Activated CD4-positive, alpha-beta T cell treated with anti-CD3 and anti-CD28 coated beads, Interleukin-2, amount 50 U/mL, for 24 hours (primary cell): ENCODE measurements at regions not wholly inside any gene's neighbourhood (a gene's known extent, or its start where the extent isn't known, plus 50 kb on each side); places are given as distances from the start of the nearest gene placed in this dataset.
"Not testable (repeated sequence)": the region's sequence is repeated elsewhere in the genome, so short reads cannot be mapped to it uniquely, and the experiment has no call there.

Experiments
- DNase-seq, 2 donors: peaks; one replicate each; pipeline ENCODE4 v3.0.0-alpha.2; 2020; ENCODE audit warnings: low read depth in 1 of 2, low spot score in 1 of 2

DNA sequence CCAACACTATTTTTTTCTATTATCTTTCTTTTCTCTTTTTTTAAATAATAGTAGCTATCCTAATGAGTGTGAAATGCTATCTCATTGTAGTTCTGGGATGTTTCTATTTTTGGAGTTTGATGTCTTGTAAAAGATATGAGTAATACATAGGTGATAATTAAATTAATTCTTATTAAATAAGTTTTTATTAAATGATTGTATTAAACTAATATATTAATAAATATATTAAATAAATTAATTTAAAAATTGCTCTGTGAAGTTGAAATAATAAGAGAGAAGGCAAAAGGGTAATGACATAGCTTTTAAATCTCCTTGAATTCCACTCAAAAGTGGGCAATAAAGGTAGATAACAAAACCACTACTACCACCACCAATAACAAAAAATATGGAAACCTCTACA, 230.2 kb upstream of the SSTR1 start:
- DNase-seq: no peak

DNA sequence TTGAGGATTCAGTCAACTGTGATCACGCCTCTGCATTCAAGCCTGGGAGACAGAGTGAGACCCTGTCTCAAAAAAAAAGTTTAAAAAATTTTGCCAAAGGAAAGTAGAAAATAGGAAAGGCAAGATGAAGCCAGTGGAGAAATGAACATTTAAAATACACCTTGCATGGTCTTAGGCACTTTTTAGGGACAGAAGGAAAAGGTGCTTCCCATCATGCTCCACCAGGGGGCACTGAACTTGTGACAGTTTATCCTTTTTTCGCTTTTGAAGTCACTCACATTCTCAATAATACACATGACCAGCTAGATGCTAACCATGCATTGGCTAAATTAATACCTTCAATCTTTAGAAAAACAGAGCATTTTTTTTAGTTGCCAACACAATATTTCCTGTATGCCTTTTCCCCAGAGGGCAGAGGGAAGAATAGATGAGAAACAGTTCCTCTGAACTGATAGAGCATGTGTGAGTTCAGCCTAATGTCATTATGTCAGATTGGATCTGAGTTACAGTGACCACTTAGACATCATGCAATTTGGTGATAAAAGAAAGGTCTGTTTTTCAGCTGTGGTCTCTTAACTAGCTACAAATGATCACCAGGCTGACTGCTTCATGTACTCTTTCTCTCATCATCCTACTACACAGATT, 221.8 kb upstream of the SSTR1 start:
- DNase-seq: peak in 1 of 2 donors; percentile 28

DNA sequence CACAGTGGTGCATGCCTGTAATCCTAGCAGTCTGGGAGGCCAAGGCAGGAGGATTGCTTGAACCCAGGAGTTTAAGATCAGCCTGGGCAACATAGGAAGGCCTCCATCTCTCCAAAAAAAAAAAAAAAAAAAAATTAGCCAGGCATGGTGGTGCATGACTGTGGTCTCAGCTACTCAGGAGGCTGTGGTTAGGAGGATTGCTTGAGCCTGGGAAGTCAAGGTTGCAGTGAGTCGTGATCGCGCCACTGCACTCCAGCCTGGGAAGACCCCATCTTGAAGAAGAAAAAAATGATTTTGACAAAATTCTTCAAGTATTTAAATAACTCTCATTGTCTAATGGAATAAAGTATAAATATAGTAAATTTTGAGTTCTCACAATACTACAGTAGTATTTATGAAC, 219.2 kb upstream of the SSTR1 start:
- no peak for DNase-seq

DNA sequence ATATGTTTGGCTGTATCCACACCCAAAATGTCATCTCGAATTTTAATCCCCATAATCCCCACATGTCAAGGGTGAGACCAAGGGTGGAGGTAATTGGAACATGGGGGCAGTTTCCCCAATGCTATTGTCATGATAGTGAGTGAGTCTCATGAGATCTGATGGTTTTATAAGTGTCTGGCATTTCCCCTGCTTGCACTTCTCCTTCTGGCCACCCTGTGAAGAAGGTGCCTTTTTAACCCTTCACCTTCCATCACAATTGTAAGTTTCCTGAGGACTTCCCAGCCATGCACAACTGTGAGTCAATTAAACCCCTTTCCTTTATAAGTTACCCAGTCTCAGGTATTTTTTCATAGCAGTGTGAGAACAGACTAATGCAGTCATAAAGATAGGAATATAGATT, 216.7 kb upstream of the SSTR1 start:
- no peak for DNase-seq

DNA sequence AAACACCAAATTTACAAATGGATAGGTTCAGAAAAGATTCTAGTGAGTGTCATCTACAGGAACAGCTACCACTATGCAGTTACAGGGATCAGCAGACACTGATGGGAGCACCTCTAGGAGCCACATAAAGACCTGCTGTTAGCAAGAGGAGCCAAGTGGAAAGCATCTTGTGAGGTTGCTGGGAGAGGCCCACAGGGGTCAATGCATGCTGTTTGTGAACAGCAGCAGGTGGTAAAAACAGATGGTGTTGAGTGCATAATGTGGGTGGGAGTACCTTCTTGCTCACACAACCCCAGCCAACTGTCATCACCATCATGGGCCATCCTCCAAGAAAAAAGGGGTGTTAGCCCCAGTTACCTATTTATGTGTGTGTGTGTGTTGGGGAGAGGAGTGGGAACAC, 215.2 kb upstream of the SSTR1 start:
- DNase-seq: no peak

DNA sequence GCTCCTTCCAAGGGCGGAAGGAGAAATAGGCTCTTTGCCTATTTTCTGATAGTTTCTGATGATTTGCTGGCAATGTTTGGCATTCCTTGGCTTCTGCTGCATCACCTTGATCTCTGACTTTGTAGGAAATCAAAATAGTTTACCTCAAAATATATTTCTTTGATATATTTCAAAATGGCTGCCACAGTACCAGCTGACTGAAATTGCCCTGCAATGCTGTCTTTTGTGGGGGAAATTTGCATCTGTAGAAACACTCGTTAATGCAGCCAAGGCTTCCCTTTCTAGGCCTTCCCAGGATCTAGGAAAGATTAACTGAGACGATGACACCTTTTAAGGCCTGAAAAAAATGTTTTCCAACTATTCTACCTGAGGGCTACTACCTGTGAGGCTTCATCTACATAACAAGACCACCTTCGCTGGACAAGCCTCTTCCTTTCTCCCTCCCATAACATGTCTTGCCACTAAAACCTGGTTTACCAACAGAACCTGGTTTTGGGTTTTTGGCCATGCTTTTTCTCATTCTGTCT, 212.8 kb upstream of the SSTR1 start:
- no peak for DNase-seq

DNA sequence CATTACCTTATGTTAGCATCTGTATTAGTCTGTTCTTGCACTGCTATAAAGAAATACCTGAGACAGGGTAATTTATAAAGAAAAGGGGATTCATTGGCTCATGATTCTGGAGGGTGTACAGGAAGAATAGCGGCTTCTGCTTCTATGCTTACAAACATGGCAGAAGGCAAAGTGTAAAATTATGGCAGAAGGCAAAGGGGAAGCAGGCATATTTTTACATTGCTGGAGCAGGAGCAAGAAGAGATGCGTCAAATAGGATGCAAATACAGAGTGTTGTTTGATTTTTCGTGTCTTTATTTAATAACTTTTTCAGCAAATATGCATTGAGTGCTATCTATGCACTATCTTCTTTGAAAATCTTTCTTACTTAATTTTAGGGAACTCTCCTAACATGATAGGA, 210.7 kb upstream of the SSTR1 start:
- DNase-seq: no peak

DNA sequence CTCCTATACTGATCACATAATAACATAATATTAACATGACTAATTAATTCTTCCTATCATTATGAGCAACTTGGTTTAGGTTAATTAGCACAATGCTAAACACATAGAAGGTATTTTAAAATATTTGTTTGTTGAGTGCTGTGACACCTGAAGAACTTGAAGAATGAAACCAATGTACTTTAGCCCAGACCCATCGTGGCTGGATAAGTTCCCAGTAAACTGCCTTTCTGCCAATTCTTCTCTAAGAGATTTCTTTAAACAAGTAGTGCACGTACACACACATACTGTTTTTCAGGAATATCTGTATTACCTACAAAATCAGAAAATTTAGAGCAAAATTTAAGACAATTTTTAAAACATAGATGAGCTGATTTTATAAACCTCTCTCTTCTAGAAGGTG, 207.4 kb upstream of the SSTR1 start:
- DNase-seq: no peak

DNA sequence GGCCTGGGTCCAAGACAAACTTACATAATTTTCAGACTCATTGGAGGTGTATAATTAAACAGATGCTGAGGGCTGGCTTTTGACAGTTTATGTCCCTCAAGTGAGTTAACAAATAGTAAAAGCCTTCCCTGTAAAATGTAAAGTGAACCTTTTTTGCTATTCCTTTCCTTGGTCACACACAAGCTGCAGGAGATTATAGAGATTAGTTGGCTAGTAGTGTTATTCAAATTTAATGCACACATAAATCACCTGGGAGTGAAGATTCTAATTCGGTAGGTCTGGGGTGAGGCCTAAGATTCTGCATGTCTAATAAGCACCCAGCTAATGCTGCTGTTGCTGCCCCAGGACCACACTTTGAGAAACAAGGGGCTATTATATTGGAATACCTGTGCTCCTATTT, 206.2 kb upstream of the SSTR1 start:
- DNase-seq: no peak

DNA sequence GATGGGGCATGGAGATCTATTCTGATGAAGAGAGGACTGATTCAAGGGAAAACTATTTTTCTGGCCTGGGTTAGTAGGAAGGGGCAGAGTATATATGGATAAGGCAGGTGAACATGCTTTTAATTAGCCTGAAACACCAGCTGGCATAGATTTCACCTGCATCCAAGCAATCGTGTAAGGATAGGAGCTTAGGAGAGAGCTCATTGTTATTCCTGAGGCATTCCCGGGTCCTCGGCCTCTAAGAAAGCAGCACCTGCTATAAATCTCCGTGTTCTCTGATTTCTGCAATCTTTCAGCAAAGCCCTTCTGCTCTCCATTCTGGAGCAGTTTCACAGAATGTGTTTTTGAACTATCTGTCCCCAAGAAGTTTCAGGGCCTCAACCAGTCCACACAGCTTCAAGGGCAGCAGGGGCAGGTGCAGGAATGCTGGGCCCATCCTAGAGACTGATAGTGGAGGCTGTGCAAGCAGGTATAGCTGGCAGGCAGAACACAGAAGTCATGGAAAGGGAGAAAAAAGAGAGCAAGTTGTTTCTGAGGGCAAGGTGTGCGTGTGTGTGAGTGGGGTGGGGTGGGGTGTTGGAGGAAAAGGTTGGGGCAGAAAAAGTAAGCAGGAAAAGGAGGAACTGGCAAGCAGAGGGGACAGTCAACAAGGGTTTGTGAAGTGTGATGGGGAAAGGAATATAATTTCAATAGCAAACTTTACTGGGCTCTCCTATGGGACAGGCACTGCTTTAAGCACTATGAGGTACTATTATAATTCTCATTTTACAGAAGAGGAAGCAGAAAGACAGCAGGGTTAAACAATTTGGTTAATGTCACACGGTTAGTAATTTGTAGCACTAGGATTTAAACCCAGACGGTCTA, 203.7 kb upstream of the SSTR1 start:
- no peak for DNase-seq

DNA sequence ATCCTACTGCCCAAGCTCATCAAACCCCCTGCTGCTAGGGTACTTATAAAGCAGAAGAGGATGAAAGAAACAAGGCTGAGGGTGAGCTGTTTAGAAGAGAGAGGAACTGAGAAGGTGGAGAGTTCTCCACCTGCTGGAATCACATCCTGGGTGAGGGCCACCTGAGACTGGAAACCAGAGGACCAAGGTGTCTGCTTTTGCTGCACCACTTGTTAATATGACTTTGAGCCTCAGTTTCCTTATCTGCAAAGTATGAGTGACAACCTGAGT, 203.2 kb upstream of the SSTR1 start:
- no peak for DNase-seq

DNA sequence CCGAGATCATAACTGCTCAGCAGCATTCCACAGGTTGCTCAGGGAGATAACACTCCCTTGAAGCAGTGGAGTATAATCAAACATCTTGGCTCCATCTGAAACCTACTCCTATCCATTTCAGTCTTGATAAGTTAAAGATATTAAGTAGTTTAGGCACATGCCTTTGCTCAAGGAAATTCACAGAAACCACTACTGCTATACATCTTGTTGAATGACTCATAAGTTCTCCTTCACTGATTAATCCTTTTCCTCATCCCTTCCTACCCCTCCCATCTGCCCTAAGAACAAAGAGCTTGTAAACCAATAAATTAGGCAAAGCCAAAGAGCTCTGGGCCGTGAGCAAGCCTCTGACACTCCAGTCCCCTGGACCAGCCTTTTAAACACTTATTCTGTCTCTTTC, 196.5 kb upstream of the SSTR1 start:
- not testable (repeated sequence) for DNase-seq

DNA sequence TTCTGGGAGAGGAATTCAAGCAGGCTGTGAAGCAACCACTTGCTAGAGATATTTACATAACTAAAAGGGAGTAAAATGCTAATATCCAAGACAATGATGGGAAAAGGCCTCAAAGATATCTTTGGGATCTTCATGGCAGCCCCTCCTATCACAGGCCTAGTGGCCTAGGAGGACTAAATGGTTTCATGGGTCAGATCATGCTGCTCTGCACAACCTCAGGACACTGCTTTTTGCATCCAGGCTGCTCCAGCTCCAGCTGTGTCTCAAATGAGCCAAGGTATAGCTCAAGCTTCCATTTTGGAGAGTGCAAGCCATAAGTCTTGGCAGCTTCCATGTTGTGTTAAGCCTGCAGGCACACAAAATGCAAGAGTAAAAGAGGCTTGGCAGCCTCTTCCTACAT, 195.6 kb upstream of the SSTR1 start:
- DNase-seq: no peak

DNA sequence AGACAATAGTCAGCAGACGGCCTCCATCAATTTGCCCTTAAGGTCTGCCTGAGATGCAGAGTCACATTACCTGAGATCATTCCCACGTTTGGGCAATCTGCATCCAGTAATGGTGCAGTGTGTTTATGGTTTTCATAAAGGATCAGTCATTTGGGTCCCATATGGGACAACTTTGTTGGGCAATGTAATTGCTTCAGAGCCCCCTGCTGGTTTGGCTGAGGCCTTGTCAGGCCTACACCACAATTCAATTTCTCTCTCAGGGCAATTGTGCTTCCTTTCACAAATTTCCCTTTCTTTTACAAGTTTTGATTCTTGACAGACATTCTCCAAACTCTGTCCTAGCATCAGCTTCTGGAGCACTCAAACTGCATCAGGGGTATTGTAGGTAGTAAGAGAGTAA, 191.2 kb upstream of the SSTR1 start:
- DNase-seq: no peak

DNA sequence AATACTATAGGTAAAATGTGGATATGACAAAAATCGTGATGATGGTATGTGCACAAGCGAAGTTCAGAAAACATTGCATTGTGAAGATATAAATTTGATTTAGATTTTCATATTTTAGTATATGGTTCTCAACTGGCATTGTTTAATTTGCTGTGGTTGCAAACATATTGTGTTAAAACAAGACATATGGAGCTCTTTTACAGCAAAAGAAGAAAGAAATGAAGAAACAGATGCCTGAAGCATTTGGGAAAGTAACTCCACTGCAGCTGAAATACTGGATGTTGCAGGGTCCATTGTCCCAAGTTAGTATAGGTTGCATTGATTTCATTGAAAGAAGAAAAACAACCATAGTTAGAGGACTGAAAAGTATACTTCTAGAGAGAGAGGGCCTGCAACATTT, 185.8 kb upstream of the SSTR1 start:
- DNase-seq: no peak

DNA sequence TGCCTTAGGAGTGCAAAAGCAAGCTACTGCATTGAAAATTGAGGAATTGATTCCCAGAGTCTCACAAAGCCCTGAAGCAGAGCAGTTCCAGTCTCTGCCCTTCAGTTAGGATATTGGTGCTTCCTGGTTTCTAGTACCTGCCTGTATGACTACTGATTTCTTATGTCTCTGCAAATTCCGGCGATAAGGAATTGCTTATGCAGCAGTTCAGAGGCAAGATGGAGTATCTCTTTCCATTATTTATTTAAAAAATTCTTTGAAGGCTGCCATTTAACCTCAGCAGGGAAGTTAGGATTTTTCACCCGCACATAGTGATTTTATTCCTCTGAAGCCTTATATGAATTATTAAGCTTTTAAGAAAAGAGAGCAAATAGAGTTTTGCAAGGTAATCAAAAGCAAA, 184.9 kb upstream of the SSTR1 start:
- no peak for DNase-seq

DNA sequence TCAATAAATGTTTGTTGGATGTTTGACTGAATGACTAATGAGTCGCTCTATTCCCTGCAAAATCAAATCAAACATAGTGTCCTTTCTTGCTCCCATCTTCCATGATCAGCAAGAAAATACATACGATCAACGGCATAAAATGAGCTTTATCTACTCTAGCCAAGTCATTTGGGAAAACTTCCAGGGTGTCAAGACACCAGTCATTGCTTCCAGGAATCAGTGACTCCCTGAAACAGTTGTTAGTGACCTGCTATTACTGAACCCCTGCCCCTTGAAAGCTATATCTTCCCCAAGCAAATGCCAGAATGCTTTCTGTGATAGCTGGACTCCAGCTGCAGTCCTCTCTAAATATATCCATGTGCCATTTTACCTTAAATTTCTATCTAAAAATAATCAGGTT, 169.5 kb upstream of the SSTR1 start:
- no peak for DNase-seq

DNA sequence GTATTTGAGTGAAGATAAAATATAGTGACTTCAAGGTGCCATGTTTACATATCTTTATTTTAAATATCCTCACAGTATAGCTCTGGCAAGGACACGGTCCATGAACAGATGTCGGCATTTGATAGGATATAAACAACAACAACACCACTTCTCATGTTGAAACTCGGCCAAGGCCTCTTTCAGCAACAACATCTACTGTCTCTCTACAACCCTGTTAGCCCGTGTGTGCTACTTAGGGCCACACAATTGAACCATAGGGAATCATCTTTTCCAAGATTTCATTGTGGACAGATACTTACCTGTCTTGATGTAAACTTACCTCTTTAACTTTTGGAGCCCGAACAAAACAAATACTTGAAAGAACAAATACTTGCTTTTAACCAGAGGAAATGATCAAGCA, 168.7 kb upstream of the SSTR1 start:
- DNase-seq: no peak

DNA sequence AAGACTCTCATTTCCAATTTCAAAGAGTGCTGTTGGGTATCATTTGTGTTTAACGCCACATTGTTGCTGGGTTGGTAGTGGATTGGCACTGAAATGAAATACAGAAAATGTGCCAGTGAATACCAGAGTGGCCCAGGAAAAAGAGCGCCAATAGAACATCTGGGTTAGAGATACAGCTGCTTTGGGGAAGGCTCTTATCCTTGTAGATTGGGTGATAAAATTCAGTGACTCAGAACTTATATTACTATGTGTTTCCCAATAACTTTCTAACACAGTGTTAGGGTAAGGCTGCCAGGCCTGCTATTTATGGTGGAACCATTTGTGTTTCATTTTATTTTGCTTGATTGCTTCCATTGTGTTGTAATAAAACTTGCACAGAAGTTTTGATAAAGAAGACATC, 168.2 kb upstream of the SSTR1 start:
- DNase-seq: no peak

DNA sequence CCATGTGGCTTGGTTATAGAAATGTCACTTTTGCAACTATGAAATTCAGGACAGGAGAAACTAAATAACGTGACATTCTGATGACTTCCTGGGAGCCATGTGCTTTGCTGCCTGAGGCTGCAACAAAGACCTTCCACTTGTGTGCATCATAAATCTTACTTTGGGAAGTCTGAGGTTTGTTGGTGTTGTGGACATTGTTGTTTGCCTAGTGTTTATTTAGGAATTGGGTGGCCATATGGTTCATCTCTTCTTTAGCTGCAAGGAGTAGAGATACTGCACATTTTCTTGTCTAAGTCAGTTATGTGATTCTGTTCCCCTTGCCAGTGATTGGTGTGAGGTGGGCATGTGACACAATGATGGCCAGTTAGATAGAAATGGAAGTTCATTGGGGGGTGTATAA, 167.3 kb upstream of the SSTR1 start:
- DNase-seq: no peak

DNA sequence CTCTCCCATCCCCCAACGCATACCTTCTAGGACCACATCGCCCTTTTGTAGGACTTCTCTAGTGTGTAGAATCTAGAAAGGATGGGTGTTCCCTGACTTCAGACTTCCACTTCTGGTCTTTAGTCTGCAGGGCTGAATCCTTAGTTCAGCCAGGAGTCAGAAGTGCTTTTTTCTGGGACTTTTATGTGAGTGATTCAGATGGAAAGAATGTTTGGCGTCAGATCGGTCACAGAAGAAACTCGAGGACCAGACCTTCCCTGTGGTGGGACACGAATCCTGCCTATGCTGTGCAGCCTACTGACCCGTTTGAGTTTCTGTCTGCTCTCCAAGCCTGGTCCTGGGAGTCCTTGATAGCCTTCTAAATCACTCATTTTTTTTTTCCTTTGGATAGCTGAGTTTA, 165.4 kb upstream of the SSTR1 start:
- DNase-seq: no peak

DNA sequence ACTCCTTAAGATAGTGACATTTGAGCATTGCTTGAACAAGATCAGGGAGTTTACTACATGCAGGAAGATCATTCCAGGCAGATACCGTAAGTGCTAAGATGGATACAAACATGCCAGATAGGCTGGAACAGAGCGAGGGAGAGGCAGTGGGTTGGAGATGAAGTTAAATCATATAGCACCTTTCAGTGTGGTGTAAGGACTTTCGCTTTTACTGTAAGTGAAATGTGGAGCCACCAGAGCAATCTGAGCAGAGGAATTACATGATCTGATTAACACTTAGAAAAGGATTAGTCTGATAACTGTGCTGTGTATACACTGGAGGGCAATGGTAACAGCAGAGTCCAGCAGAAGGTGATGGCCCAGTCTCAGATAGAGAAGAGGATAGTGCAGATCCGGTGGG, 163.0 kb upstream of the SSTR1 start:
- no peak for DNase-seq

DNA sequence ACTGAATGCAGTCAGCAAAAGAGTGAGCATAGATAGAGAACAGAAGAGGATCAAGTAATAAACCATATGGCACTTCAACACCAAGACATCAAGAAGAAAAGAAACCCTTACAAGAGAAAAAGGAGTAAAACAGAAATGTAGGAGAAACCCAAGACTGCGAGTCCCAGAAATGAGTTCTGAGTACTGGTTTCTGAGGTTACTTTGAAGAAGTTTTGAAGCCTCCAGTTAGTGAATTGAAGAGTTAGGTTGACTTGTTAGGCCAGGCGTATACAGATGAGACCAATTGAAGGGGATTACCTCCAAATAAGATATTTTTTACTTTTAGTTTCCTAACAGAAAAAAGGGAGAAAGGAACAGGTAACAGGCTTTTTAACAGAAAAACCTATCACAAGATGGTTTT, 162.2 kb upstream of the SSTR1 start:
- no peak for DNase-seq
